ENCODE measurements at regions not wholly inside any gene's neighbourhood (a gene's known extent, or its start where the extent isn't known, plus 50 kb on each side); places are given as distances from the start of the nearest gene placed in this dataset.

- no peak for DNase-seq (ENCODE audit: low spot score)
Observed at GRCh38 chr10:29924436-29924835, 134.9 kb downstream of the JCAD start.

- DNase-seq (ENCODE audit: low spot score): no peak
Observed at GRCh38 chr10:29923416-29923965, 135.9 kb downstream of the JCAD start.

GRCh38 chr10:29922892-29923291 is 136.5 kb downstream of the JCAD start:
- no peak for DNase-seq (ENCODE audit: low spot score)

GRCh38 chr10:29922226-29922625 is 137.2 kb downstream of the JCAD start:
- DNase-seq (ENCODE audit: low spot score): no peak

GRCh38 chr10:29921071-29921446 is 138.3 kb downstream of the JCAD start:
- DNase-seq (ENCODE audit: low spot score): no peak

- DNase-seq (ENCODE audit: low spot score): no peak
Observed at GRCh38 chr10:29920408-29921070, 138.8 kb downstream of the JCAD start.

GRCh38 chr10:29918623-29919400 is 140.6 kb downstream of the JCAD start:
- DNase-seq (ENCODE audit: low spot score): no peak

GRCh38 chr10:29917311-29917710 is 142.1 kb downstream of the JCAD start:
- no peak for DNase-seq (ENCODE audit: low spot score)

GRCh38 chr10:29916669-29917068 is 142.7 kb downstream of the JCAD start:
- DNase-seq (ENCODE audit: low spot score): no peak

- DNase-seq (ENCODE audit: low spot score): no peak
Observed at GRCh38 chr10:29914986-29915785, 144.2 kb downstream of the JCAD start.

- DNase-seq (ENCODE audit: low spot score): no peak
Observed at GRCh38 chr10:29908962-29909361, 150.4 kb downstream of the JCAD start.

GRCh38 chr10:29900865-29901264 is 158.5 kb downstream of the JCAD start:
- DNase-seq (ENCODE audit: low spot score): no peak

GRCh38 chr10:29897999-29898716 is 161.2 kb downstream of the JCAD start:
- no peak for DNase-seq (ENCODE audit: low spot score)

GRCh38 chr10:29897430-29897829 is 162.0 kb downstream of the JCAD start:
- DNase-seq (ENCODE audit: low spot score): no peak

- DNase-seq (ENCODE audit: low spot score): no peak
Observed at GRCh38 chr10:29896053-29896452, 163.3 kb downstream of the JCAD start.

- DNase-seq (ENCODE audit: low spot score): no peak
Observed at GRCh38 chr10:29895456-29895855, 163.9 kb downstream of the JCAD start.

- DNase-seq (ENCODE audit: low spot score): no peak
Observed at GRCh38 chr10:29888321-29888720, 171.1 kb downstream of the JCAD start.

GRCh38 chr10:29886299-29886698 is 173.1 kb downstream of the JCAD start:
- DNase-seq (ENCODE audit: low spot score): no peak

GRCh38 chr10:29883231-29883630 is 176.2 kb downstream of the JCAD start:
- DNase-seq (ENCODE audit: low spot score): no peak

- DNase-seq (ENCODE audit: low spot score): no peak
Observed at GRCh38 chr10:29882766-29883165, 176.6 kb downstream of the JCAD start.

GRCh38 chr10:29881811-29882210 is 177.6 kb downstream of the JCAD start:
- no peak for DNase-seq (ENCODE audit: low spot score)

GRCh38 chr10:29881336-29881771 is 178.0 kb downstream of the JCAD start:
- DNase-seq (ENCODE audit: low spot score): no peak
